ENCODE measurements at regions not wholly inside any gene's neighbourhood (a gene's known extent, or its start where the extent isn't known, plus 50 kb on each side); places are given as distances from the start of the nearest gene placed in this dataset.

- TF ChIP-seq KLF17 (tag by site-specific recombination; IDR thresholded peaks at IDR 0.05) (peak; percentile 45; the same call in 1 of the 2 replicates), ZBTB6 (tag by site-specific recombination; IDR thresholded peaks at IDR 0.05) (no peak), ZNF175 (tag by site-specific recombination; IDR thresholded peaks at IDR 0.05) (no peak)
- H3K27ac ChIP-seq (ENCODE audit: extremely low read depth, low read depth, low read length) = no peak overlapping the region
- no peak overlapping the region for H3K4me3 ChIP-seq (ENCODE audit: low read depth, low read length)
- ChIA-PET CTCF (interaction anchor here (0.6 to 0.7 kb wide), 3 partner anchors 154 to 632 kb away, joined by 3 to 5 read pairs (median 4); no protein-coding TSS in a partner anchor), POLR2A (no interaction called here)
- H3K36me3 ChIP-seq (ENCODE audit: control insufficient read depth in 2 of 2, insufficient read depth in 1 of 2, low read length in 2 of 2) = no peaks in the 10 kb centered on the region
- no peaks in the 10 kb centered on the region for H3K4me1 ChIP-seq (ENCODE audit: control insufficient read depth, insufficient read depth, low read length)
- H3K9me3 ChIP-seq (ENCODE audit: control insufficient read depth, insufficient read depth, low read depth, low read length) = no peaks in the 10 kb centered on the region
Measured at GRCh38 chr13:105929505-105929904, 606.0 kb downstream of the EFNB2 start.

- TF ChIP-seq SCRT1 (tag by site-specific recombination; IDR thresholded peaks at IDR 0.05; ENCODE audit: borderline replicate concordance) (no peak), ZNF140 (tag by site-specific recombination; IDR thresholded peaks at IDR 0.05) (no peak), ZFP41 (tag by site-specific recombination; IDR thresholded peaks at IDR 0.05; ENCODE audit: borderline replicate concordance) (no peak), EGR2 (tag by site-specific recombination; IDR thresholded peaks at IDR 0.05; ENCODE audit: low read depth) (no peak), ZBTB1 (tag by site-specific recombination; IDR thresholded peaks at IDR 0.05) (no peak), CTCF (tag by site-specific recombination; IDR thresholded peaks at IDR 0.05) (no peak), PRDM10 (tag by site-specific recombination; IDR thresholded peaks at IDR 0.05) (no peak), KLF9 (tag by site-specific recombination; IDR thresholded peaks at IDR 0.05; ENCODE audit: low read depth) (no peak), REPIN1 (tag by site-specific recombination; IDR thresholded peaks at IDR 0.05; ENCODE audit: low read depth) (no peak), ZNF157 (tag by site-specific recombination; IDR thresholded peaks at IDR 0.05) (no peak), ZNF658 (tag by site-specific recombination; IDR thresholded peaks at IDR 0.05) (no peak)
- no peaks in the 10 kb centered on the region for H3K36me3 ChIP-seq (ENCODE audit: control insufficient read depth in 2 of 2, insufficient read depth in 1 of 2, low read length in 2 of 2)
- H3K27ac ChIP-seq (ENCODE audit: extremely low read depth, low read depth, low read length) = no peak overlapping the region
- CTCF ChIA-PET = interaction anchor here (0.6 kb wide), 1 partner anchor 429 kb away, joined by 4 read pairs; no protein-coding TSS in a partner anchor
- H3K4me3 ChIP-seq (ENCODE audit: low read depth, low read length) = no peak overlapping the region
- no peaks in the 10 kb centered on the region for H3K9me3 ChIP-seq (ENCODE audit: control insufficient read depth, insufficient read depth, low read depth, low read length)
- POLR2A ChIA-PET = no interaction called here
- H3K4me1 ChIP-seq (ENCODE audit: control insufficient read depth, insufficient read depth, low read length) = no peaks in the 10 kb centered on the region
Measured at GRCh38 chr13:105928901-105929300, 606.6 kb downstream of the EFNB2 start.

GRCh38 chr13:105928048-105928447 lies 607.4 kb downstream of the EFNB2 start:
- no peaks in the 10 kb centered on the region for H3K36me3 ChIP-seq (ENCODE audit: control insufficient read depth in 2 of 2, insufficient read depth in 1 of 2, low read length in 2 of 2)
- POLR2A ChIA-PET = no interaction called here
- H3K27ac ChIP-seq (ENCODE audit: extremely low read depth, low read depth, low read length) = no peak overlapping the region
- no peaks in the 10 kb centered on the region for H3K4me1 ChIP-seq (ENCODE audit: control insufficient read depth, insufficient read depth, low read length)
- no peak for TF ChIP-seq ZNF843 (tag by site-specific recombination; IDR thresholded peaks at IDR 0.05)
- no peak for TF ChIP-seq ZBTB20 (tag by site-specific recombination; IDR thresholded peaks at IDR 0.05)
- TF ChIP-seq ZNF561 (tag by site-specific recombination; IDR thresholded peaks at IDR 0.05; ENCODE audit: borderline replicate concordance) = no peak
- TF ChIP-seq ZNF223 (tag by site-specific recombination; IDR thresholded peaks at IDR 0.05) = no peak
- TF ChIP-seq ZNF704 (tag by site-specific recombination; IDR thresholded peaks at IDR 0.05) = no peak
- TF ChIP-seq ZBTB49 (tag by site-specific recombination; IDR thresholded peaks at IDR 0.05; ENCODE audit: low read depth) = no peak
- TF ChIP-seq ZNF324 (tag by site-specific recombination; IDR thresholded peaks at IDR 0.05) = no peak
- CTCF ChIA-PET = interaction anchor here (0.6 kb wide), 1 partner anchor 54 kb away, joined by 3 read pairs; no protein-coding TSS in a partner anchor
- H3K4me3 ChIP-seq (ENCODE audit: low read depth, low read length) = no peak overlapping the region
- no peaks in the 10 kb centered on the region for H3K9me3 ChIP-seq (ENCODE audit: control insufficient read depth, insufficient read depth, low read depth, low read length)
